HepG2 (cell line): ENCODE measurements at regions not wholly inside any gene's neighbourhood (a gene's known extent, or its start where the extent isn't known, plus 50 kb on each side); places are given as distances from the start of the nearest gene placed in this dataset.

Source experiments
- ATAC-seq: fragments of 200-7000 bp; cut with Tn5 transposase; 3 replicates; pipeline ENCODE4 v1.9.1; 2020; ENCODE audit warnings: mild to moderate bottlenecking, moderate library complexity
- BruUV-seq: library from RNA; stranded (reverse); fragments of 400-500 nt; replicated peaks from 2 replicates; lab custom pipeline; 2021; lab: Mats Ljungman, UMichigan
- CTCF ChIA-PET: fragments of 300-600 bp; formaldehyde crosslinking; extraction: SDS; loops from one replicate; lab custom pipeline; 2021; ENCODE audit warnings: low total read pairs, inconsistent platforms, low intra/inter-chr PET ratio; lab: Yijun Ruan, JAX
- POLR2A ChIA-PET: fragments of 350-600 bp; sonication (Branson Sonifier 250); formaldehyde crosslinking; loops from one replicate; lab custom pipeline; 2020; ENCODE audit warnings: antibody characterized with exemption, inconsistent platforms; lab: Yijun Ruan, JAX
- DNase-seq: peaks from one replicate; pipeline ENCODE4 v3.0.0-alpha.2; 2015; ENCODE audit warnings: low spot score
- FAIRE-seq: peaks from 3 replicates; lab custom pipeline; 2011; peaks lifted over from hg19 to GRCh38; lab: Jason Lieb, UNC
- H2AFZ ChIP-seq: one replicate; pipeline ENCODE4 v1.6.1; 2011; ENCODE audit warnings: low read length, inconsistent platforms
- H3K27ac ChIP-seq: fragments of 300-600 bp; 3 replicates; pipeline ENCODE4 v1.8.0; 2011; ENCODE audit warnings: mixed run types, mild to moderate bottlenecking, mixed read lengths, low read length, inconsistent platforms; ENCODE audit not compliant: insufficient read depth; ENCODE audit errors: extremely low read length
- H3K27me3 ChIP-seq, 2 experiments: fragments of 200-600 bp in 1 of 2; 2 replicates in 1 of 2; 3 replicates in 1 of 2; pipeline versions ENCODE4 v1.6.0 to v1.8.0; 2011; ENCODE audit warnings: low read length in 2 of 2, mild to moderate bottlenecking in 2 of 2, moderate library complexity in 2 of 2, inconsistent platforms in 1 of 2; ENCODE audit not compliant: insufficient read depth in 2 of 2, control insufficient read depth in 1 of 2
- H3K36me3 ChIP-seq, 2 experiments: fragments of 200-600 bp in 1 of 2; replicated peaks in 1 of 2; 2 replicates in 1 of 2; 3 replicates in 1 of 2; pipeline versions ENCODE4 v1.5.1 to v1.8.0; 2011; ENCODE audit warnings: low read length in 2 of 2, inconsistent platforms in 1 of 2; ENCODE audit not compliant: insufficient read depth in 2 of 2, control insufficient read depth in 1 of 2
- H3K4me1 ChIP-seq: 2 replicates; pipeline ENCODE4 v1.5.1; 2012; ENCODE audit warnings: low read length, inconsistent platforms; ENCODE audit not compliant: insufficient read depth
- H3K4me2 ChIP-seq: 2 replicates; pipeline ENCODE4 v1.6.0; 2011; ENCODE audit warnings: low read depth, low read length, inconsistent platforms
- H3K4me3 ChIP-seq, 3 experiments: fragments of 200-600 bp in 1 of 3; sonication (generic), shearing (Covaris generic) in 1 of 3; replicated peaks in 1 of 3; 2 replicates each; pipeline ENCODE4 v1.5.1; 2011 to 2016; ENCODE audit warnings: low read length in 3 of 3, inconsistent platforms in 2 of 3, low read depth in 2 of 3, mild to moderate bottlenecking in 2 of 3, control low read depth in 1 of 3, mixed read lengths in 1 of 3; ENCODE audit not compliant: insufficient read depth in 1 of 3
- H3K79me2 ChIP-seq: one replicate; pipeline ENCODE4 v1.6.1; 2011; ENCODE audit warnings: low read length, inconsistent platforms; ENCODE audit not compliant: insufficient read depth
- H3K9ac ChIP-seq: 2 replicates; pipeline ENCODE4 v1.6.0; 2011; ENCODE audit warnings: mild to moderate bottlenecking, low read depth, low read length, inconsistent platforms; ENCODE audit not compliant: insufficient read depth
- H3K9me3 ChIP-seq: 2 replicates; pipeline ENCODE4 v1.5.1; 2012; ENCODE audit warnings: mild to moderate bottlenecking, low read length
- H4K20me1 ChIP-seq: 2 replicates; pipeline ENCODE4 v1.6.0; 2011; ENCODE audit warnings: inconsistent platforms, mild to moderate bottlenecking, low read length, moderate library complexity; ENCODE audit not compliant: insufficient read depth
- ARNT2 ChIP-seq: sonication (generic); formaldehyde crosslinking; IDR thresholded peaks from 2 replicates; pipeline ENCODE4 v1.8.0; 2022; ENCODE audit warnings: mild to moderate bottlenecking, low read depth, missing genetic modification reagents, moderate library complexity
- CAMTA2 ChIP-seq: sonication (generic); formaldehyde crosslinking; IDR thresholded peaks from 2 replicates; pipeline ENCODE4 v1.4.0; 2020; ENCODE audit warnings: mild to moderate bottlenecking, missing genetic modification reagents, borderline replicate concordance
- GMEB2 ChIP-seq: IDR thresholded peaks from 2 replicates; pipeline ENCODE4 v1.6.1; 2016; ENCODE audit warnings: missing biosample characterization, missing genetic modification reagents, low read depth
- GTF2F1 ChIP-seq: fragments of 150-350 bp; IDR thresholded peaks from 2 replicates; pipeline ENCODE4 v1.6.1; 2014; ENCODE audit warnings: low read length
- HOXA3 ChIP-seq: sonication (generic); formaldehyde crosslinking; IDR thresholded peaks from 2 replicates; pipeline ENCODE4 v1.5.0; 2020; ENCODE audit warnings: missing genetic modification reagents
- LCORL ChIP-seq, 2 experiments: fragments of 450-650 bp in 1 of 2; sonication (generic) in 1 of 2; formaldehyde crosslinking in 1 of 2; IDR thresholded peaks; 2 replicates each; pipeline versions ENCODE4 v1.5.0 to v1.6.1; 2017 to 2020; ENCODE audit warnings: antibody characterized with exemption in 1 of 2, missing genetic modification reagents in 1 of 2
- MTERF4 ChIP-seq: sonication (generic); formaldehyde crosslinking; IDR thresholded peaks from 2 replicates; pipeline ENCODE4 v1.8.0; 2023; ENCODE audit warnings: mild to moderate bottlenecking, missing genetic modification reagents
- MXD1 ChIP-seq: sonication (generic); formaldehyde crosslinking; IDR thresholded peaks from 2 replicates; pipeline ENCODE4 v1.4.0; 2020; ENCODE audit warnings: mild to moderate bottlenecking, missing genetic modification reagents
- MXD4 ChIP-seq: IDR thresholded peaks from 2 replicates; pipeline ENCODE4 v1.6.1; 2016; ENCODE audit warnings: mild to moderate bottlenecking, missing biosample characterization, missing genetic modification reagents
- NFE2L2 ChIP-seq: fragments of 150-350 bp; IDR thresholded peaks from 2 replicates; pipeline ENCODE4 v1.6.1; 2014; ENCODE audit warnings: low read length
- ONECUT2 ChIP-seq: sonication (generic); formaldehyde crosslinking; IDR thresholded peaks from 2 replicates; pipeline ENCODE4 v1.4.0; 2020; ENCODE audit warnings: missing genetic modification reagents
- RAD21 ChIP-seq: fragments of 450-650 bp; formaldehyde crosslinking; IDR thresholded peaks from 2 replicates; pipeline ENCODE4 v1.5.0; 2020; ENCODE audit warnings: mild to moderate bottlenecking
- RNF2 ChIP-seq: fragments of 450-650 bp; conservative IDR thresholded peaks from 2 replicates; pipeline ENCODE4 v1.6.1; 2016; ENCODE audit warnings: low read depth
- SMC3 ChIP-seq: IDR thresholded peaks from 2 replicates; pipeline ENCODE4 v1.6.1; 2011; ENCODE audit warnings: low read length, improper control_type of control experiment
- TERF1 ChIP-seq: sonication (generic); formaldehyde crosslinking; IDR thresholded peaks from 2 replicates; pipeline ENCODE4 v1.8.0; 2022; ENCODE audit warnings: mild to moderate bottlenecking, missing genetic modification reagents, moderate library complexity
- TFAP4 ChIP-seq: sonication (generic); IDR thresholded peaks from 2 replicates; pipeline ENCODE4 v1.6.1; 2016; ENCODE audit warnings: low read depth, borderline replicate concordance
- U2AF1 ChIP-seq: fragments of 200-400 bp; formaldehyde crosslinking; optimal IDR thresholded peaks from 2 replicates; pipeline ENCODE3; 2017; ENCODE audit warnings: mild to moderate bottlenecking, low read depth, low read length
- ZNF264 ChIP-seq: sonication (generic); formaldehyde crosslinking; IDR thresholded peaks from 2 replicates; pipeline ENCODE4 v1.4.0; 2020; ENCODE audit warnings: missing genetic modification reagents
- ZNF292 ChIP-seq: sonication (generic); formaldehyde crosslinking; IDR thresholded peaks from 2 replicates; pipeline ENCODE4 v1.8.1; 2022; ENCODE audit warnings: mild to moderate bottlenecking, low read depth, missing genetic modification reagents, borderline replicate concordance
- ZNF326 ChIP-seq: sonication (generic); formaldehyde crosslinking; IDR thresholded peaks from 2 replicates; pipeline ENCODE4 v1.4.0; 2020; ENCODE audit warnings: missing genetic modification reagents, borderline replicate concordance
- ZNF713 ChIP-seq: sonication (generic); formaldehyde crosslinking; IDR thresholded peaks from 2 replicates; pipeline ENCODE4 v1.4.0; 2020; ENCODE audit warnings: mild to moderate bottlenecking, missing genetic modification reagents
- WGBS: methylation state at CpG from one replicate; pipeline ENCODE4 v1.1.6; 2017; ENCODE audit warnings: low lambda C conversion rate; 5-methylcytosine and 5-hydroxymethylcytosine counted together
- in situ Hi-C: cut with HindIII; loops from 2 replicates; pipeline ENCODE4 v1.10.0; 2017; ENCODE audit warnings: low pct_unique_long_range_greater_than_20kb; ENCODE audit not compliant: extremely low pct_ligation_motif_present
- intact Hi-C: fragments of 100-400 bp; cut with micrococcal nuclease; formaldehyde crosslinking; loops from one replicate; pipeline ENCODE4 v1.10.0; 2022; ENCODE audit not compliant: unreplicated experiment

GRCh38 chr1:38560457-38560856, 299.1 kb downstream of the RRAGC start (continued):
- TF ChIP-seq ZNF292 (no peak), U2AF1 (no peak), CAMTA2 (CRISPR knock-in tag) (no peak), ZNF713 (CRISPR knock-in tag) (no peak)

- Histone ChIP-seq H3K4me2 (no peak overlapping the region), H4K20me1 (no peaks in the 10 kb centered on the region), H3K27me3 (peaks cover 3 to 16% of the 10 kb centered on the region in 2 experiments; a peak in 2 of 5 replicates), H3K79me2 (no peaks in the 10 kb centered on the region), H3K36me3 (no peaks in the 10 kb centered on the region), H3K27ac (no peak overlapping the region), H3K4me3 (no peak overlapping the region), H2AFZ (no peak overlapping the region), H3K4me1 (no peaks in the 10 kb centered on the region), H3K9ac (no peak overlapping the region), H3K9me3 (no peaks in the 10 kb centered on the region)
- intact Hi-C loops (no loop called here), in situ Hi-C loops (no loop called here)
- DNase-seq: no peak
- BruUV-seq: no TSS peak
- no peak for ATAC-seq
- POLR2A ChIA-PET: no interaction called here
- FAIRE-seq: no peak
- CTCF ChIA-PET: no interaction called here
- WGBS: 65% methylated on average over 33 of the region's 33 CpGs
- TF ChIP-seq ZNF326 (CRISPR knock-in tag) (no peak), ONECUT2 (no peak), HOXA3 (CRISPR knock-in tag) (no peak), MXD1 (CRISPR knock-in tag) (no peak), ZNF264 (no peak), RNF2 (no peak), NFE2L2 (no peak), MTERF4 (CRISPR knock-in tag) (no peak), GTF2F1 (no peak), LCORL (IDR thresholded peaks at IDR 0.05) (no peak), LCORL (CRISPR knock-in tag; IDR thresholded peaks at IDR 0.05) (no peak), MXD4 (CRISPR knock-in tag) (no peak), TFAP4 (no peak), TERF1 (CRISPR knock-in tag) (no peak), RAD21 (CRISPR knock-in tag) (no peak), ARNT2 (CRISPR knock-in tag) (no peak), GMEB2 (CRISPR knock-in tag) (no peak), SMC3 (no peak)
Observed at GRCh38 chr1:38559446-38560165, 300.0 kb downstream of the RRAGC start.
